Activated T-cell treated with anti-CD3 and anti-CD28 coated beads for 48 hours (primary cell): ENCODE measurements at regions not wholly inside any gene's neighbourhood (a gene's known extent, or its start where the extent isn't known, plus 50 kb on each side); places are given as distances from the start of the nearest gene placed in this dataset.
"Not testable (repeated sequence)": the region's sequence is repeated elsewhere in the genome, so short reads cannot be mapped to it uniquely, and the experiment has no call there.

ENCODE experiments used
- DNase-seq: peaks from one replicate; pipeline ENCODE4 v3.0.0-alpha.2; 2020; ENCODE audit warnings: low read depth

GRCh38 chr21:33121715-33122475 lies 52.0 kb downstream of the OLIG1 start:
- no peak for DNase-seq

GRCh38 chr21:33122507-33122906 lies 52.6 kb downstream of the OLIG1 start:
- DNase-seq, result no peak

DNA sequence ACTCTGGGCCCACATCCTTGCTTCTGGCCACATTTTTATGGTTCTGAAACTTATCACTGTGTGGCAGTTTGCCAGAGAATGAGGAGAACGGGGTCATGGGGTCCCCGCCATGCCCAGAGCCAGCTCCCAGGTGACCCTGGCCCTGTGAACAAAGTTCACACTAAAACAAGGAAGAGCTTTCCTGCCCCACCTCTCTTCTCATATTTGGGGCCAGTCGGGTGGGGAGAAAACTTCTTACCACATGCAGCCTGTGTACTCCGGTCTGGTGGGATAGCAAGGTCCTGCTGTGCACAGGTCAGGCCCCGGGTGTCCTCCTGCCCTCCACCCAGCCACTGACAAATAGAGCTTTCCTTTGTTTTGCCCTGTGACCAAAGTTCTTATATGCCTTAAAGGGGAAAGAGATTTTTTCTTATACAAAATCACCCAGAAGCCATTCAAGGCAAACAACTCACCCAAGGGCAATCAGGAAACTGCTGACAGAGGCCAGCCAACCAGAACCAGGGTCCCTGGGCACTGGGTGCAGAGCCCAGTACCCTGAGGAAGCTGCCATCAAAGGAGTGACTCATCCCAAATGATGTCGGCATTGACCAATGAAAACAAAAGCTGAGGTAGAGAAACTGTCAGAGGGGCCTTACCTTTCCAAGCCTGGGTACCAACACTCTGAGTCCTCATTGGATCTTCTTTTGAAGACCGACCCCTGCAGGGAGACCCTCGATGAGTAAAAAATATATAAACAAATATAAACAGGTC lies 53.6 kb downstream of the OLIG1 start:
- no peak for DNase-seq

DNA sequence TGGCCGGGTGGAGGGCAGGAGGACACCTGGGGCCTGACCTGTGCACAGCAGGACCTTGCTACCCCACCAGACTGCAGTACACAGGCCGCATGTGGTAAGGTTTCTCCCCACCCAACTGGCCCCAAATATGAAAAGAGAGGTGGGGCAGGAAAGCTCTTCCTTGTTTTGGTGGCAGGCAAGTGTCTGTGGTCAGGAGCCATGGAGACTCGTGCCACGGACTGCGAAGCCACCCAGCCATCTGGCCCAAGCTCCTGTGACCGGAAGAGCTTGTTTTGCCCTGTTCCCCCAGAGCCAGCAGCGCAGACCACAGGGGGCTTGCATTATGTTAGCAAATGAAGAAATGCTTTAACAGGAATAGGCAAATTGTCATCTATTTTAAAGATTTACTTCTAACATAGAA lies 54.9 kb downstream of the OLIG1 start:
- no peak for DNase-seq

DNA sequence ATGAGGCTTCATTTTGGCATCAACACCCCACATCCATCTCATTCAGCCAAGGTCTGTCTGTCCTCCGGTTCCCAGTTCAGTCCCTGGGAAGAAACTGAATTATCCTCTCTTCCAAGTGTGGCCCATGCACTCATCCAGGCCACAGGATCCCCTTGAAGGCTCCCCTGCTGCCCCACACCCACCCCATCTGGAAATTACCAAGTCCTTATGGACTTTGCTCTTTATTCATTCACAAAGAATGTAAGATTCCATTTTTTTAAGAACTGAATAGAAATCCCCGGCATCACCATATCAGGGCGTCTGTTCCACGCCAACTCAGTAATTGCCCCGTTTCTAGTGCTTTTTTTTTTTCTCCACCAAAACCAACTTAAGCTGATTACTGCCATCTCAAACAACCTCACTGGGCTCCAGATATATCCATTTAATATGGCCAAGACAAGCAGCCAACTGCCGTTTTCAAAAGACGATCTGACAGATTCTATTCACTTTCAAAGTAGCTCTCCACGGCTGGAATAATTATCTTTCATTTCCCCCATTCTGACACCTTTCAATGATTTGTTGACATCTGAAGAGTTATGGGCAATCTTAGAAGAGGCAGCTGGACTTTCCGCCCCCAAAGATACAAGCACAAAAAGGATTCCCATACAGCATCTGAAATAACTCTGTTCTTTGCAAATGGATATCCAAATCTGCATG lies 55.9 kb downstream of the OLIG1 start:
- DNase-seq, result no peak

DNA sequence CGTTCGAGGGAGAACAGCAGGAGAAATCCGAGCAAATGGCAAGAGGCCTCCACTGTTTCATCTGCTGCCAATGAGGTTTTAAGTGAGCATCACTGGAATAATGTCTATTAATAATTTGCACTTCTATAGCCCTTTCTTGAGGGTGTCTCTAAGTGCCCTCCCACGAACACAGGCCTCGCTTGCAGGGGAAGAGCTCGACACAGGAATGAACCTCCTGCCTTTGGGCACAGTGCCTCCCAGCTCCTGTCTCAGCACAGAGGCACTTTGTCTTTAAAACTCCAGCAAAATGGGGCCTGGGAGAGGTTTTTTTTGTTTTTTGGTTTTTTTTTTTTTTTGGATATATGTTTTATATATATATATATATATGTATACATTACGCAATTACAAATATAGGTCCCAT lies 56.6 kb downstream of the OLIG1 start:
- no peak for DNase-seq

- peak; percentile 51 for DNase-seq
These were observed 57.4 kb downstream of the OLIG1 start for GRCh38 chr21:33127154-33127867.

DNA sequence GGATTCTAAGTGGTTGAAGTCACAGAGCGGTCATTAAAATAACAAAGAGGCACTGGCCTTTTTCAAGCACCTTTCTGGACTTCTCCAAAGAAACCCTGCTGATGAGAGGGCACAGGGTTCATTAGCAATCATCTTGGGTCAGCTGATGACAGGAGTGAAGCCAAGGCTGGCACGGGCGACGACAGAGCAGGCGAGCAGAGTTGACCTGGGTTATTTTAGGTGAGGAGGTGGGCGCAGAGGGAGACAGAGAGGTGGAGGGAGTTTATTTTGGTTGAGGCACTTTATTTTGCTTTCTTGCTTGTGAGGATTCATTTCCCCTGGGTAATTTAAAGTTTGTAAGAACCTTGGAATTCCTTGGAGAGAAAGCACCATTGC lies 57.9 kb downstream of the OLIG1 start:
- no peak for DNase-seq

DNA sequence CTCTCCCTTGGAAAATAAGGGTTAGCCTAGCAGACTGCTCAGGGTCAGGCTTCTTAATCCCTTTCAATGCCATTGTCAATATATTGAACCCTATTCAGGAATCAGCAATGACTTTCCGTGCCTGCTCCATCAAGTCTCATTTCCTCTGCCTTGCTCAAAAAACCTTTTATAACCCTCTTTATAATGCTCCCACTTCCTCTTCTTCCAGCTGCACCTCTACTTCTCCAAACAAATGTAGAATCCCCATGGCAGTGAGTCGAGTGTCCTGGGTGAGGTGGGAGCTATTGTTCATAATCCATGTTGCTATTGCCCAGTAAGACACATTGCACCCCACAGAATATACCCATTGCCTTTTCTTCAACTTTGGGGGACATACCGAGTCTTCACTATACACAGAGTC lies 58.6 kb downstream of the OLIG1 start:
- no peak for DNase-seq

- DNase-seq, result no peak
These were observed 62.1 kb downstream of the OLIG1 start for GRCh38 chr21:33132054-33132453.

- DNase-seq, result no peak
These were observed 64.0 kb downstream of the OLIG1 start for GRCh38 chr21:33133892-33134291.

GRCh38 chr21:33135925-33136324 lies 66.0 kb downstream of the OLIG1 start:
- no peak for DNase-seq

DNA sequence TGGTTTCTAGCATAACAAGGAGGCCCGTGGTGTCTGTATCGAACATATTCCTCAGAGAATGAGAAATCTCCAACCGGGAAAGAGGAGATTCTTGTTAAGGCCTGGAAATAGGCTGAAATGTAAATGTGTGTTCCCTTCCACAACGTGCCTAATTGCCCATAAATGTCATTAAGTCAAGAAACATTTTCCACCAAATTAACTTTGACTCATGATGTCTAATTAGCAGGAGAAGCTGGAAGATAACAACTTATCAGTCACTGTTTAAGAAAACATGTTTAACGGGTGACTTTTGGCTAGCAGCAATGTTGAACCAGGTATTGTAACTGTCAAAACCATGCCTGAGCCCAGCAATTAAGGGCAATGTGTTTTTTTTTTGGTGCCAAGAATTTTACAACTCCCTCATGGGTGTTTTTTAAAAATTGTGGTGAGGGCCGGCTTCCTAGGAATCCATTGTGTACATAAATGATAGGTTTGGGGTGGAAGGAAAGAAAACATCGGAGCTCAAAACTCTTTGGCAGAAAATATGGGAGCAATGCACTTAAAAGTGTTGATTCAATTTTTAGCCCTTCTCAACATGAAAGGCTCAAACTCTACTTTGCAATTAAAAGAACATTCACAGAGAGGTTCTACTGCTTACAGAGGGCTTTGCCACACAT lies 67.0 kb downstream of the OLIG1 start:
- DNase-seq, result no peak

DNA sequence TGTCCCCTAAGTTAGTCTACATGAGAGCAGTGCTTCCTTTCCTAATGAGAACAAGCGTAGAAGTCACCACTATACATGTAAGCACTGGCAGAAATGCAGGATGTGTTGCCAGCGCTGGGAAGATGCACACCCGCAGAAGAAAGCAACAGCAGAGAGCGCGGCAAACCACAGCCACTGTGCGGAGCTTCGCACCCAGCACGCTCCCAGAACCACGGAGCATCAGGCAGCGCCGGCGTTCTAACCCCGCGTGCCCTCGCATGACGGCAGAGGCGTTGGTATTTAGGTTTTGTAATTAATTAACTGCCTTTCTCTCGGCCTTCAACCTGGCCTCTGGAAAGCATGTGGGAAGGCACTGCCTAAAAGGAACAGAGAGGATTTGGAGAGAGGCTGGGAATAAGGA lies 69.1 kb downstream of the OLIG1 start:
- DNase-seq, result no peak

GRCh38 chr21:33140288-33140687 lies 70.3 kb downstream of the OLIG1 start:
- DNase-seq, result no peak

DNA sequence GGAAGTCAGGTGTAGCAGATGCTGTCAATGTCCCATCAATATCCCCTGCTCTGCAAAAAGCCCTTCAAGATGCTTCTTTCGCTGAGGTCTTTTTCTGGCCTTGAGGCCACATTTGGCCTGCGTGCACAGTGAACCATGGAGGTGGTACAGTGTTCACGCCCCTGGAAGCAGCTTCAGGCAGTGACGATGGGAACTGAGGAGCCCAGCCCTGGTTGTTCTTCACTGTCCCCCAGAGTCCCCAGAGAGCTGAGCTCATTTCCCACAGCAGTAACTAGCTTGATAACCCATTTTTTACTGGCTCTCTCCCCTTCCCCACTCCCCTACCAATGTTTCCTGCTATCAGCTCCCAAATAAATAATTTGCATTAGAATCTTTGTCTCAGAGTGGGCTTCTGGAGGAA lies 76.5 kb downstream of the OLIG1 start:
- DNase-seq, result no peak

GRCh38 chr21:33149181-33149580 lies 79.2 kb downstream of the OLIG1 start:
- DNase-seq, result no peak

- not testable (repeated sequence) for DNase-seq
These were observed 78.8 kb upstream of the IFNAR2 start for GRCh38 chr21:33150968-33151367.

DNA sequence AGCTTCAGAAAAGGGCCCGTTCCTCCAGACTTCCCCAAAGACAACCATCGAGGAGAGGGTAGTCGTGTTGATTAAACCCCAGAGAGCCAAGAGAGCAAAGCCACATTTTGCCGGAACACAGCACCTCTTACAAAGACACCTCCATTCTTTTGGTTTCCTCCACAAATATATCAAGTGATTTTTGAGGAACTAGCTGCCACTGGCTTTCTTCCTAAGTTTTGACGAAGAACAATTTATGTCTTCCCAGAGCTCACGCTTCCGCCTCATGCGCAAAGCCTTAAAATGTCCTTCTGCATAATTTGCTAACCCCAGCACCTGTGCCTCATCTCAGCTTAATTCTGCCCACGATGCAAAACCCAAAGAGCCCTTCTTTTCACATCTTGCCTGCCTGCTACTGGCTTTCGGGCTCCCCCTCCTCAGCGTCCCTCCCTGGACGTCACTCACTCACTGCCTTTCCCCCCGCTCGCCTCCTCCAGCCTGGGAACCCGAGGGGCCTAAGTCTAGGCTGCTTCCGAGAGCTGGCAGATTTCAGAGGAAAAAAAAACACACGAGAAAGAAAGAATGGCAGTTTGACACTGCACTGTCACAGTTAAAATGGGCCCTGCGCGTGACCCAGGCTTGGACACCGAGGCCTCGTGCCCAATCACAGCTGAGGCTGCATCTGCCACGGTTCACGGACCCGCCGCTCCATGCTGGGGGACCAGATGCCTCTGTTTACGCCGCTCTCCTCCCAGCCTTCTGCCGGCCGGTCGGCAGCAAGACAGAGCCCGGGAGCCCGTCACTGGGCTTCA lies 77.6 kb upstream of the IFNAR2 start:
- no peak for DNase-seq

DNA sequence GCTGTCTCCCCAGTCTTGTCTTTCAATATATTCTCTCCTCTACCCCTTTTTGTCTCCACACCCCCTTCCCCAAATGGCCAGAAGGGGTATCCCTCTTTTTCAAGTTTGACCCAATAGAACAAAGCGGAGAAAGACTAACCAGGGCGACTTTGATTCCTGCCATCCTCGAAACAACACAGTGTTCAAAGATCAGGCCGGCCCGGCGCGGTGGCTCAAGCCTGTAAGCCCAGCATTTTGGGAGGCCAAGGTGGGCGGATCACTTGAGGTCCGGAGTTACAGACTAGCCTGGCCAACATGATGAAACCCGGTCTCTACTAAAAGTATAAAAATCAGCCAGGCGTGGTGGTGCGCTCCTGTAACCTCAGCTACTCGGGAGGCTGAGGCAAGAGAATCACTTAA lies 77.0 kb upstream of the IFNAR2 start:
- DNase-seq, result no peak

DNA sequence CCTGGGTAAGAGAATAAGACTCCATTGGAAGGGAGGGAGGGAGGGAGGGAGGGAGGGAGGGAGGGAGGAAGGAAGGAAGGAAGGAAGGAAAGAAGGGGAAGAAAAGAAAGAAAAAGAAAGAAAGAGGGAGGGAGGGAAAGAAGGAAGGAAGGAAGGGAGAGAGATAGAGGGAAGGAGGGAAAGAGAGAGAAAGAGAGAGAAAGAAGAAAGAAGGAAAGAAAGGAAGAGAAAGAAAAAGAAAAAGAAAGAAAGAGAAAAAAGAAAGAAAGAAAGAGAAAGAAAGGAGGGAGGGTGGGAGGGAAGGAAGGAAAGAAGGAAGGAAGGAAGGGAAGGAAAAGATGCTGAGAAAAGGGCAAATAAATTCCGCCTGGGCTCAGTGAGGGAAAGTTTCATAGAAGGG lies 74.7 kb upstream of the IFNAR2 start:
- DNase-seq, result no peak
